GM12892 (cell line): ENCODE measurements at regions not wholly inside any gene's neighbourhood (a gene's known extent, or its start where the extent isn't known, plus 50 kb on each side); places are given as distances from the start of the nearest gene placed in this dataset.

Experiments used
- POLR2A ChIP-seq: IDR thresholded peaks from 2 replicates; pipeline ENCODE4 v1.6.1; 2011; ENCODE audit warnings: low read depth, low read length, control low read depth
- POLR2AphosphoS5 ChIP-seq: IDR thresholded peaks from 2 replicates; pipeline ENCODE4 v1.6.1; 2011; ENCODE audit warnings: low read depth, low read length, control low read depth
- TAF1 ChIP-seq: IDR thresholded peaks from 2 replicates; pipeline ENCODE4 v1.6.1; 2011; ENCODE audit warnings: low read depth, mild to moderate bottlenecking, control low read depth, low read length, borderline replicate concordance

- TF ChIP-seq TAF1 (no peak), POLR2A (no peak), POLR2AphosphoS5 (no peak)
These were observed 235.7 kb downstream of the MYLK4 start for GRCh38 chr6:2514965-2515543.
